Occipital lobe (tissue), 1 donor: ENCODE measurements at regions not wholly inside any gene's neighbourhood (a gene's known extent, or its start where the extent isn't known, plus 50 kb on each side); places are given as distances from the start of the nearest gene placed in this dataset.

ENCODE experiments used
- DNase-seq: peaks from one replicate; lab custom pipeline; 2025; lab: John Stamatoyannopoulos, UW

GRCh38 chr2:147082850-147083522 is 761.8 kb upstream of the ACVR2A start:
- DNase-seq, result peak; percentile 11

DNA sequence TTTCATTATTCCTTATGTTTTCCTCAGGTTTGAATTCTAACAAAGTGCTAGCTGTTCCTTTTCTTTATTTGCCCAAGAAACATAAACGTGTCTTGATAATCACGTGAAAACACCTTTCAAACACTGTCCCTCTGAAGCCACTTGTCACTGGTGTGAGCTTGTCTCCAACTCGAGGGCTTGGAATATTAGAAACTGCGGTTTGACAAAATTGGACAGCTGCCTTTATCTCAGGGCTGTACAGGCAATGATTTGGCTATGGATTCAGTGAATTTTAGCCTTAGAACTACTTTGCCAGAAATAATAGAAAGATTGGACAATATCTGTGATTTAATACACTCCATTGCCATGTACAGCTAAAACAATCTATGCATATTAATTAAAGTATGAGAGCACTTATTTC is 763.0 kb upstream of the ACVR2A start:
- DNase-seq, result no peak

DNA sequence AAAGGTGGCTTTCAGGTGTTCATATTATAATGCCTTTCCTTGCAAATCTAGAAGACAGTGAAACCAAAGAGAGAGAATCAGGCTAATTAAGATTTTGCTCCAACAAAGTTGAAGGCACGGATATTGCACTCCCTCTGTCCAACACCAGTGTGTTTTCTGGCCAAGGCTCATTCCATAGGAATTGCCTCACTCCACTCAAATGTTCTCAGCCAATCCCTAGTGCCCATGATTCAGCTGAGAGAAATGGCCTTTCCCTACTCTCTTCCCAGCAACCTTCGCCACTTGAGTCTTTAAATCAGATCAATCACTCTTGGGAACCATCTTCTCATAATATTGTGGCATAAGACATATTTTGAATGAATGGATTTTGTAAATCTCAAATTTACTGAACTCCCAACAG is 768.2 kb upstream of the ACVR2A start:
- DNase-seq, result no peak

DNA sequence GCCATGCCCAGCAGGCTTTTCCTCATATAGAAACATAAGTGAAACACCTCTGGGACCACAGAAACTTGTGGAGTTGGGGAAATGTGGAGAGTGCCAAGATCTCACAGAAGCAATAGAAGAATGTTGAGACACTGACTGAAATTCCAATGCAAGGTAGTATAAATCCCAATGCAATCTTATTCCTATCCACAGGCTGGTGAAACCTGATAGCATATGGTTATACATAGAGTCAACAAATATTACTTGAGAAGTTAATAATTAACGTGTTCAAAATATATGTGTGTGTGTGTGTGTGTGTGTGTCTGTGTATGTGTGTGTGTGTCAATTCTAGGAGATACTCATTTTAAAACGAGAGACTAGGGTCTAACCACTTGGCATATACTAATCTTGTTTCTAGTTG is 776.8 kb upstream of the ACVR2A start:
- no peak for DNase-seq

- DNase-seq, result no peak
These were observed 777.7 kb upstream of the ACVR2A start for GRCh38 chr2:147067136-147067535.

DNA sequence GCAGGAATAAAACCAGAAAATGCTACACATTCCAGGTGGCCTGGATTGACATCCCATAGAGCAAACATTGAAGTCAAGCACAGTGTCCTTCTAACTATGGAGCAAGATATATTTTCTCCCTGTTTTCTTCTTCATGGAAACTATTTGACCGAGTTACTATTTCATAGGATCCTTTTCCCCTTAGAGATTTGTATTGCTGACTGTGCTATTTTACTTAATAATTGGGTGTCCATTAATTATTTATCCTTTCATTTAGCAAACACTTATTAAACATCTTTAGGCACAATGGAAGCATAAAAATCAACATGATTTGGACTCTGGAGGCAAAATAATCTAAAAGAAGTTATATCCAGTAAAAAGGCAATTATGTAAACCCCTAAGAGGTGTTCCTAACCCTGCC is 782.8 kb upstream of the ACVR2A start:
- no peak for DNase-seq

DNA sequence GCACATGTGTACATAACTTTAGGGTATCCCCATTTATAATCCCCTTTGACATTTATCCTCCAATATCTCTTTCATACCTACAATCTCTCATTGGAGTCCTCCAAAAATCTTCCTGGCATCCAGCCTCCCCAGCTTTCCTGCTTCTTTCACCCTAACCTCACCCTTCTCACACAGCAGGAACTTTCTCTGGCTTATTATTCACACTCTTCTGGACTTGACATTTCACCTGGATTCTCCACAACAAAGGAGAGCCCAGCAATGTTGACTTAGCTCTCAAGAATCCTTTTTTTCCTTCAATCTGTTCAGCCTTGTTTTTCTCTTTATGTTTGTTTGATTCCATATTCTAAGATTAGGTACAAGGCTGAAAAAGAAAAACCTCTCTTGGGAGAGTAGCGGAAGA is 783.6 kb upstream of the ACVR2A start:
- DNase-seq, result no peak

DNA sequence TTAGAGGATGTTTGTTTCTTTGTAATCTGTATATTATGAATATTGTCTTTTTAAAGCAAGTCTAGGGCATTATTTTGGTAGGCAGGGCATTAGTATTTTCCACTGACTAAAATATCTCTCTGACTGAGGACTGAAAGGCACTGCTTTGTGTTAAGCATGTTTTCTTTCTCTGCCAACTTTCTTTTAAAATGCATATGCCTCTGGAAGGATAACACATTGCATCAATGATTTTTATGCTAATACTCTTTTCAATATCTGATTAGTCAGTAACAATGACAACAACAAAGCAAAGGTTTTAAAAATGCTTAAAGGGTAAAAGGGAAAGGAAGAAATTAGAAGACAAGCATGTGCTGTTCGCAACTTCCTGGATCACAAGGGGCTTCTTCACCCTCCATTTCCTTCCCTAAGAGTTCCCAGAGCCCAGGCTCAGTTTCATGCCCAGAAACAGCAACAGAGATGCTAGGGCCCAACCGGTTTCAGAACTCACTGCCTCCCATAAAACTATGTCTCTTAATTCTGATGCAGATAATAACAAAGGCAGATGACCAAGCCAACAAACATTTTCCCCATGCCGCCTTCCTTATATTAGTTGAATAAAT is 786.8 kb upstream of the ACVR2A start:
- no peak for DNase-seq

GRCh38 chr2:147051814-147052213 is 793.0 kb upstream of the ACVR2A start:
- no peak for DNase-seq

- DNase-seq, result no peak
These were observed 793.6 kb upstream of the ACVR2A start for GRCh38 chr2:147051248-147051647.

- DNase-seq, result no peak
These were observed 794.9 kb upstream of the ACVR2A start for GRCh38 chr2:147049957-147050356.

- no peak for DNase-seq
These were observed 798.4 kb upstream of the ACVR2A start for GRCh38 chr2:147046473-147046872.

- no peak for DNase-seq
These were observed 799.7 kb upstream of the ACVR2A start for GRCh38 chr2:147045113-147045512.

DNA sequence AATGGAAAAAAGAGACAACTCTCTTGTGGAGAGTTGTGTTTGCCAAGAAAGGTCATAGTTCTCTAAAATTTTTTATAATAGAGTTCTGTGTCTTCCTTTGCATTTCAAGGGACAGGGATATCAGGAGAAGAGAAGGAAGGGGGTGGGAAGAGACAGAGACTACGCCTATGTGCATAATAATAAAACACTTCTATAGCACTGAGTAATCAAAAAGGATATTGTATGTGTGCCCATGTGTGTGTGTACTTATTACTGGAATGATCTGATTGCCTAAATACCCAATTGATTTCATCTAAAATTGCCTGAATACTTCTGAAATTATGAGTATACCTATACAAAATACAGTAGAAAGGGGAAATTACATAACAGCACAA is 803.7 kb upstream of the ACVR2A start:
- no peak for DNase-seq

DNA sequence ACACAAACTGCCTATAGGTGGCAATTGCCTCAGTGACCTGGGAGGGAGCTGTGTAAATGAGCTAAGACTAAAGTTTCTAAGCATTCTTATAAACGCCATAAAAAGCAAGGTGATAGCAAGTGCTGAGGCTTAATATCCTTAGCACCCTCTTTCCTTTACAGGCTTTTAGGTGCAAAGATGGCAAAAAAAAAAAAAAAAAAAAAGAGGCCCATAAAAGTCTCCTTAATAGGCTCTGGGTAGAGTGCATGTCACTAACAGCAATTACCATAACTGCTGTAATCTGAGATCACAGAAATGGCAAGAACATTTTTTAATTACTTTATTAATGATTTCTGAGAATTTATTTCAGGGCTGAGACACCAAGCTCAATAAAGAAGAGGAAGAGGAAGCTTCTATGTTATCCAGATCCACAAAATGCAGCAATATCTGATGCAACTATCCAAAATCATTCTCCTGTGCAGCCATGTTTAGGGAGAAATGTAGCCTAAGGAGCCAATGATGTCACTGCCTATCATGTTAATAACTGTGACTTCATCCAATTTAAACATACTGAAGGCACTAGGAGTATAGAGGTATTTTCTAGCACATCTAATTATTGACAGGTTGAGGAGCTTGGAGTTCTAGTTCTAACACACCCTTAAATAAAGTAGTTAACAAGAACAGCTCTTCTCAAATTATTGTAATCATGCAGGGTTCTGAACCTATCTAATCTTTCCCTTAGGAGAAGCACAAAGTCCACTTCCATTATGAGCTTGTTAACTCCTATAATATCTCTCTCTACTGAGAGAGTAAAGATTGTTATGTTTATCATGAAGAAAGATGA is 804.3 kb upstream of the ACVR2A start:
- DNase-seq, result no peak

DNA sequence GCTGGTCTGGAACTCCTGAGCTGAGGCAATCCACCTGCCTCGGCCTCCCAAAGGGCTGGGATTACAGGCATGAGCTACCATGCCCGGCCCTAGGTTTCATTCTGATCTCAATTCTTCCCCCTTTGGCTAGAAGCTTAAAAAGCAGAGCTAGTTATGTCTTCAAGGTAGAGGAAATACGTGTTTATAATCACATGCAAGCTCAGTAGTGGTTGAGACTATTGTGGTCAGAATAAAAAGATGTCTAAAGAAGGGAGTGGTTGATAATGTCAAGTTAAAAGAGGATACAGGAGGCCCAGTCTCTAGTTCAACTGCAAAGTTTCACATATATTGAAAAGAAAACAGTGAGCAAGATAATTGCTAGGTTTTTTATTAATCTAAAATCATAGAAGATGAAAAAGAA is 807.8 kb upstream of the ACVR2A start:
- no peak for DNase-seq

- no peak for DNase-seq
These were observed 811.8 kb upstream of the ACVR2A start for GRCh38 chr2:147033044-147033443.

DNA sequence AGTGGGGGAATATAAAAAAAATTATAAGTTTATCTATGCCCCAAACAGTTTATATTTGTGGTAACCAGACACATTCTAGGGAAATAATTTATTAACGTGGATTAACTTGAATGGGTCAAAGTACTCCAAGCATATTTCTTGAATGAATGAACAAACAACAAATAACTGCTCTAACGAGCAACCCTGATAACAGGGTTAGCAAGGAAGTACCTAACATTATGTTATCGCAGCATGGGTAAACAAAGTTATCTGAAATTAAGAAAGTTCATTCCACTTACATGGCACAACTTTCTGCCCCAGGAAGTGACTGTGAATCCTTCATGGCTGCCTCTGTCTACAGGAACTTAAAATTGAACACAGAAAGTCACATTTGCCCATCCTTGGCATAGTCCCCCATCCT is 812.9 kb upstream of the ACVR2A start:
- no peak for DNase-seq

- DNase-seq, result no peak
These were observed 813.7 kb upstream of the ACVR2A start for GRCh38 chr2:147030966-147031720.

DNA sequence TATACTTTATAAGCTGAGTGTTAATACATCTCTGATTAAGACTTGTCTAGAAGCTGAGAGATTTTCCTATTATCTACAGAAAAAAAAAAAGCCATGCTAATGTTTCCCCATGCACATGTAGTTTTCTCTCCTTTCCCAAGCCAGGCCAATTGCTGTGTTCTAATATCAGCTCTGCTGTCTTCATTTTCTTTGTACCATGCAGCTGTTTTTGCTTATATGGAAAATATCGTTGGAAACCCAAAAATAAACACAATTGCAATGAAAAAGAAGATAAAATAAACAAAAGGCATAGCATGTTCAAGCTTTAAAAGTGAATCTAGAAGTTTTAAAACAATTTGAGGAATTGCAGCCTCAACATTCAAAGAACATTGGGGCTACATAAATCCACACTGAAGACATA is 817.4 kb upstream of the ACVR2A start:
- no peak for DNase-seq

GRCh38 chr2:147026664-147027295 is 818.0 kb upstream of the ACVR2A start:
- no peak for DNase-seq
